GM18870 (cell line): ENCODE measurements at regions not wholly inside any gene's neighbourhood (a gene's known extent, or its start where the extent isn't known, plus 50 kb on each side); places are given as distances from the start of the nearest gene placed in this dataset.

Experiments used
- ATAC-seq: cut with Tn5 transposase; IDR thresholded peaks from one replicate; pipeline ENCODE4 v1.9.1; 2021; ENCODE audit warnings: moderate library complexity; ENCODE audit not compliant: unreplicated experiment

GRCh38 chr20:48571949-48572847, 255.6 kb downstream of the PREX1 start:
- no peak for ATAC-seq

GRCh38 chr20:48569679-48570078, 258.1 kb downstream of the PREX1 start:
- ATAC-seq, result no peak

GRCh38 chr20:48568520-48568919, 259.3 kb downstream of the PREX1 start:
- ATAC-seq, result no peak

GRCh38 chr20:48567145-48567544, 260.7 kb downstream of the PREX1 start:
- no peak for ATAC-seq

GRCh38 chr20:48564982-48565539, 262.7 kb downstream of the PREX1 start:
- ATAC-seq, result no peak

GRCh38 chr20:48563191-48563870, 264.5 kb downstream of the PREX1 start:
- ATAC-seq, result no peak

- ATAC-seq, result no peak
Measured at GRCh38 chr20:48562586-48563116, 265.1 kb downstream of the PREX1 start.

- no peak for ATAC-seq
Measured at GRCh38 chr20:48558906-48559305, 268.9 kb downstream of the PREX1 start.

- ATAC-seq, result no peak
Measured at GRCh38 chr20:48557380-48557779, 270.4 kb downstream of the PREX1 start.

GRCh38 chr20:48556956-48557355, 270.8 kb downstream of the PREX1 start:
- no peak for ATAC-seq

- no peak for ATAC-seq
Measured at GRCh38 chr20:48552550-48552949, 275.2 kb downstream of the PREX1 start.

GRCh38 chr20:48550814-48551213, 277.0 kb downstream of the PREX1 start:
- no peak for ATAC-seq

GRCh38 chr20:48547664-48548063, 280.1 kb downstream of the PREX1 start:
- ATAC-seq, result no peak

- no peak for ATAC-seq
Measured at GRCh38 chr20:48544402-48545339, 283.1 kb downstream of the PREX1 start.

- no peak for ATAC-seq
Measured at GRCh38 chr20:48541581-48542071, 286.2 kb downstream of the PREX1 start.

- no peak for ATAC-seq
Measured at GRCh38 chr20:48538856-48539255, 288.9 kb downstream of the PREX1 start.

GRCh38 chr20:48538058-48538825, 289.6 kb downstream of the PREX1 start:
- no peak for ATAC-seq

- no peak for ATAC-seq
Measured at GRCh38 chr20:48536206-48536605, 291.6 kb downstream of the PREX1 start.

GRCh38 chr20:48535556-48535955, 292.2 kb downstream of the PREX1 start:
- ATAC-seq, result no peak

- no peak for ATAC-seq
Measured at GRCh38 chr20:48532028-48532427, 295.8 kb downstream of the PREX1 start.
